HG02885 (cell line): ENCODE measurements at regions not wholly inside any gene's neighbourhood (a gene's known extent, or its start where the extent isn't known, plus 50 kb on each side); places are given as distances from the start of the nearest gene placed in this dataset.
A peak's percentile ranks its signal among the peaks of the same experiment; 100 is the strongest.
"Not testable (repeated sequence)": the region's sequence is repeated elsewhere in the genome, so short reads cannot be mapped to it uniquely, and the experiment has no call there.

Experiments used
- ATAC-seq: cut with Tn5 transposase; IDR thresholded peaks from one replicate; pipeline ENCODE4 v1.9.1; 2021; ENCODE audit warnings: mild to moderate bottlenecking; ENCODE audit not compliant: unreplicated experiment, poor library complexity

- ATAC-seq = no peak
Observed at GRCh38 chr2:215835657-215836056, 177.7 kb downstream of the MREG start.

DNA sequence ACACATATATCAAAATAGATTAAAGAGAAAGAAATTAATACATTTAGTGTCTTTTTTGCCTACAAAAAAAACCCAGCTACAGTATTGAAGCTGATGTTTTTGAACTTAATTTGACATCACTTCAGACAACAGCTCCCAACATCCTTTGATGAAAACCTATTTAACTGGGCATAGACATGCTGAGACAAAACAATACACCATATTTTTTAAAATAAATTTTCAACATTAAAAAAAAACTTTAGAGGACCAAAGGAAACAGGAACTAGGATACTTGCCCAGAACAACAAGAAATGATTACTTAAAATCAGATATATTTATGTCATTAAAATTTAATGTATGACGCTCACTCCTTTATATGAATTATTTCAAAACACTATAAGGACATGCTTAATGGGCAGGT is 178.1 kb downstream of the MREG start:
- ATAC-seq = no peak

- ATAC-seq = no peak
Observed at GRCh38 chr2:215833531-215834162, 179.7 kb downstream of the MREG start.

GRCh38 chr2:215832791-215833190 is 180.6 kb downstream of the MREG start:
- ATAC-seq = no peak

- ATAC-seq = peak; percentile 76
Observed at GRCh38 chr2:215831296-215831913, 181.9 kb downstream of the MREG start.

- no peak for ATAC-seq
Observed at GRCh38 chr2:215830304-215830703, 183.0 kb downstream of the MREG start.

DNA sequence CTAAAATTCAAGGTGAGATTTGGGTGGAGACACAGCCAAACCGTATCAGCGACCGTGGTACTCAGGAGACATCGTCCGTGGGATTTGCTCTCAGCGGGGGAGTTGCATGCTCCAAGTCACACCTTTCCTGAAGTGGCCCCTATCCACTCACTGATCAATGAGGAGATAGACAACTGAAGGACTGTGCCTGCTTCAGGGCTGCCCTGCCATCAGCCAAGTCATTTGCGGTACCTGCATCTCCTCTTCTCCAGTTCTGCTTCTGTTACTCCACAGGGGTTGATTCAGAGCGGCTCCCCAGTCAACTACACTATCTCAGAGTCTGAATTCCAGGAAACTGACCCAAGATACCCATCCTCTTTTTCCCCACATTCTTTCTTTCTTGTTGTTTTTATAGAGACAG is 184.1 kb downstream of the MREG start:
- ATAC-seq = no peak

DNA sequence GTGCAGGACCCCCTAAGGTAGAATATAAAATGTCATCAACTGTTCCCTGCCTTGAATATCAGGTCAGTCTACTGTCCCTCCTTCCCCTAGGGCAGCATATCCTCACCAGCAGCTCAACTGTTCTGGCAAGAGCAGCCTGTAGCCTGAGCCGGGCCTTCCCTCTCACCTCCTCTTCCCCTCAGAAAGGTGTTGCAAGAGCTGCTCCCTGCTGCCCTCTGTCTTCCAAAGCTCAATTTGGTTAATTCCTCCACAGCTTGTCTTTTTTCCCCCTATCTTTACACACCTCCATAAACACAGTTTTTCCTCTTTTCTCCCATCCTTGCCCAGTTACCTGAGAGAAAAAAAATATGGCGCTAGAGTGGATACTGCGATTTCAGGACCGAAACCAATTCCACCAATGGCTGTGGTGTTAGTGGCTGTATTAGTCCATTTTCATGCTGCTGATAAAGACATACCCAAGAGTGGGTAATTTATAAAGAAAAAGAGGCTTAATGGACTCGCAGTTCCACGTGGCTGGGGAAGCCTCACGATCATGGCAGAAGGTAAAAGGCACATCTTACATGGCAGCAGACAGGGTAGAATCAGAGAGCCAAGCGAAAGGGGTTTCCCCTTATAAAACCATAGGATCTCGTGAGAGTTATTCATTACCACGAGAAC is 184.7 kb downstream of the MREG start:
- peak; percentile 85 for ATAC-seq

DNA sequence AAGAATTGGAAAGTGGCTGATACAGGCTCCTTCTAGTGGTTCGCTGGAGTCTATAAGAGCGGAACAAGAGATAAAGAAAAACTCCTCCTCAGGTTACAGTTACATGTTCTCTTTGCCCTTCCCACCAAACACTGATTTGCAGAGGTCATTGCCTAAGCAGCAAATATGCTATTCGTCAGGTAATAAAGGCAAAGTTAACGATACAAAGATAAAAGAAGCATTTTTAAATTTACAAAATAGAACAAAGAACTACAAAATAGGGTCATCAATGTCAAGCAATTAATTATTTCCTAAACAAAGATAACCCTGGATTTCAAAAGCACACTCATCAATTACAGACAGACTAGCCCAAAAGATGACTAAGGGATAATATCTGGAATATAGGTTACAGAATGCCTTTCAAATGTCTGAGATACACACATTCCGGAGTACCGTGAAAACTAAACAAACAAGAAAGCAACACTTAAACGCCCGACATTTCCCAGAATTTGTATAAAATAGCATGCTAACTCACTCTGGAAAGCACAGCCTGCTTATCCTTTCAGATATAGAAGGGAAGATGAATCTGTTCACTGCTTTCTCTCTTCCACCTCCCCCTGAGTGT is 186.4 kb downstream of the MREG start:
- no peak for ATAC-seq

- ATAC-seq = no peak
Observed at GRCh38 chr2:215826376-215826775, 187.0 kb downstream of the MREG start.

GRCh38 chr2:215825707-215826106 is 187.6 kb downstream of the MREG start:
- no peak for ATAC-seq

- ATAC-seq = not testable (repeated sequence)
Observed at GRCh38 chr2:215821298-215821697, 192.1 kb downstream of the MREG start.

DNA sequence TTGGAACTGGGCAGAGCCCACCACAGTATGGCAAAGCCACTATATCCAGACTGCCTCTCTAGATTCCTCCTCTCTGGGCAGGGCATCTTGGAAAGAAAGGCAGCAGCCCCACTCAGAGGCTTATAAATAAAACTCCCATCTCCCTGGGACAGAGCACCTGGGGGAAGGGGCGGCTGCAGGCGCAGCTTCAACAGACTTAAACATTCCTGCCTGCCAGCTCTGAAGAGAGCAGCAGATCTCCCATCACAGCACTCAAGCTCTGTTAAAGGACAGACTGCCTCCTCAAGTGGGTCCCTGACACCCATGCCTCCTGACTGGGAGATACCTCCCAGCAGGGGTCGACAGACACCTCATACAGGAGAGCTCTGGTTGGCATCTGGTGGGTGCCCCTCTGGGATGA is 193.6 kb downstream of the MREG start:
- not testable (repeated sequence) for ATAC-seq

DNA sequence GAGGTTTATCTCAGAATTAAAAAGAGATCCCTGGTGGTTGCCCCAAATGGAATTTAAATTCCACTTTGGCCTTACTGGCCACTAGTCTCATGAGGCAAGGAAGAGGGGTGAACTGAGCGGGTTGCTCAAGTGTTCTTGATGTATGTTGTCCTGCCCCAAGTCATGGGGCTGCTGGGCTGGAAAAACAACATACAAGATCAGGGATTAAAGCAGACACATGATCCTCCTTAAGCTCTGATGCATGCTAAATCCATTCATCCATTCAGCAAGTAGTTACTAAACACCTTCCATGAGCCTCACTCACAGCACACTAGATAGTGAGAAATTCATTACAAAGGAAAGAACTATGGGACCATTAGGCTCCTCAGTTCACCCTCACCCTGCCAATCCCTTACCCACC is 196.3 kb downstream of the MREG start:
- ATAC-seq = no peak

GRCh38 chr2:215816424-215816823 is 196.9 kb downstream of the MREG start:
- no peak for ATAC-seq

DNA sequence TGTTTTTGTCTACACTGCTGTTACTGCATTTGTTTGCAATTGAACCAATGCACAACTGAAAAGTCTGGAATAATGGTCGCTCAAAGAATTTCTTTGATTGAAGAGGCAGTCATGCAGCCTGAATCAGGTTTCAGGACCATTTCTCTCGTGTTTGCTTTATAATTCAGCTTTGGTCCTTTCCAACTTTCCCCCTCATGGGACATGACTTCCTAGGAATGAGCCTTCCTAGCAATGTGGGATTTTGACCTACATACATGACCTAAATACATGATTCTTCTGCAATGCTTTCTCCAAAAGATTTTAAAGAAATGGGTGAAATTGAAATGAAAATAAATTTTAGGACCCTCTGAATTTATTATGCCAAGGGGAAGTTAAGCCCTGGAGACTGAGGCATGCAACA is 197.4 kb downstream of the MREG start:
- no peak for ATAC-seq

GRCh38 chr2:215812966-215813365 is 200.4 kb downstream of the MREG start:
- no peak for ATAC-seq

DNA sequence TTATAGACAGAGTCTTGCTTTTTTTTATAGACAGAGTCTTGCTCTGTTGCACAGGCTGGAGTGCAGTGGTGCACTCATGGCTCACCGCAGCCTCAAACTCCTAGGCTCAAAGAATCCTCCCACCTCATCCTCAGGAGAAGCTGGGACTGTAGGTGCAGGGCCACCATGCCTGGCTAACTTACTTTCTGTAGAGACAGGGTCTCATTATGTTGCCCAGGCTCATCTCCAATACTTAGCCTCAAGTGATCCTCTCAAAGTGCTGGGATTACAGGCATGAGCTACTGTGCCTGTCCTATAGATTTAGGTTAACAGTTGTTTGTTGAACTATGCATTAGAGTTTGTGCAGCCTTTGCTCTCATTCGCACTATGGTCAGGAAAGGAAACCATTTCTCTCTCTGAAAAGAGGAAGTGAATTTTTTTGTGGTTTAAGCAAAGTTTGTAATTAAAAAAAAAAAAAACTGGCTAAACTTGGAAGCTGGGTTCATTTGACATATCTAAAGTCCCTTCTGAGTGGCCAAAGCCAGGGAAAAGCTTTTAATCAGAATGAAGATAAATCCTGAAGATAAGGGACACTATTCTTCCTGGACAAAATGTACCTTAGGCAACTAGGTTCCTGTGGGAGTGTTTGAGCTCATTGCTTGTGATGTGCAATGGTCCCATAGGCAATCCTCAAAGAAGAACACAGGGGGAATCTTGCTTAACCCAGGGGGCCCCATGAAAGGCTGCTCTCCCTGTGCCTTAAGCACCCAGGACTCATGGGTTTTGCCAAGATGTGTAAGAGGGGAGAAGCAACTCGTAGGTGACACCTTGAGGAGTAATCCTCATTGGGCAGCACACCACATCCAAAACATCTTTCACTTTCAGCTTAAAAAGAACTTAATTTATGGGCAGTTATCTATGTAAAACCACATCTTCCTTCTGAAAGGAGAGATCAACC is 201.7 kb downstream of the MREG start:
- ATAC-seq = peak; percentile 95

DNA sequence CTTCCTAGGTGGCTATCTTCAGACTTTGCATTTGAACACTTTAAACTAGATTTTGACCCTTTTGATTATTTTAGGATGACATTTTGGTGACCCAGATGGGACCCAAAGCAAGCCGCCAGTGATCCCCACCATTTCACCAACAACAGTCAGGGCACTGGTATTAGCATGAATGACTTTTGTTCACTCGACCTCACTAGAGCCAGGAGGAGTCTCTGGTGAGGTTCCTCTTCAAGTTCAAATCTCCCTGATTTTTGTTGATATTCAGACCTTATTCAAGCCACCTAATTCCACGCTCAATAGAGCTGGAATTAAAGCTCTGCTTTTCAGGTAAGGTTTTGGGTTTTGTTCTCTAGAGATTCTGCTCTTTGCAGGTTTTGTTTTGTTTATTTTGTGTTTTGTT is 202.3 kb downstream of the MREG start:
- ATAC-seq = peak; percentile 33

GRCh38 chr2:215808996-215809395 is 204.4 kb downstream of the MREG start:
- ATAC-seq = no peak
